GM12878 (cell line): ENCODE measurements at regions not wholly inside any gene's neighbourhood (a gene's known extent, or its start where the extent isn't known, plus 50 kb on each side); places are given as distances from the start of the nearest gene placed in this dataset.

Experiments used
- ATAC-seq: fragments of 200-7000 bp; cut with Tn5 transposase; 3 replicates; pipeline ENCODE4 v1.9.1; 2020; ENCODE audit warnings: mild to moderate bottlenecking, moderate library complexity
- BruUV-seq: library from RNA; stranded (reverse); fragments of 400-500 nt; replicated peaks from 2 replicates; lab custom pipeline; 2021; lab: Mats Ljungman, UMichigan
- CTCF ChIA-PET: fragments of 300-600 bp; sonication (Branson Sonifier 250); formaldehyde crosslinking; extraction: SDS; loops from one replicate; lab custom pipeline; 2021; ENCODE audit warnings: inconsistent platforms; lab: Yijun Ruan, JAX
- POLR2A ChIA-PET: fragments of 350-600 bp; formaldehyde crosslinking; extraction: SDS; loops from one replicate; lab custom pipeline; 2021; ENCODE audit warnings: inconsistent platforms; lab: Charles Lee
- RAD21 ChIA-PET: fragments of 300-600 bp; sonication (Branson Sonifier 250); formaldehyde crosslinking; loops from one replicate; lab custom pipeline; 2023; ENCODE audit warnings: antibody characterized with exemption; ENCODE audit not compliant: unreplicated experiment; lab: Charles Lee
- SMC1A ChIA-PET: fragments of 300-600 bp; sonication (Branson Sonifier 250); formaldehyde crosslinking; loops from one replicate; lab custom pipeline; 2023; ENCODE audit not compliant: unreplicated experiment, uncharacterized antibody; lab: Charles Lee
- DNase-seq: peaks from one replicate; pipeline ENCODE4 v3.0.0-alpha.2; 2011; ENCODE audit warnings: low read depth, low spot score
- FAIRE-seq: peaks from 3 replicates; lab custom pipeline; 2011; peaks lifted over from hg19 to GRCh38; lab: Jason Lieb, UNC
- H2AFZ ChIP-seq: 2 replicates; pipeline ENCODE4 v1.6.0; 2011; ENCODE audit warnings: low read depth, low read length, control low read depth; ENCODE audit not compliant: control insufficient read depth
- H3K27ac ChIP-seq: 2 replicates; pipeline ENCODE4 v1.5.1; 2011; ENCODE audit warnings: control low read depth; ENCODE audit not compliant: control insufficient read depth, insufficient read depth
- H3K27me3 ChIP-seq, 2 experiments: replicated peaks in 1 of 2; 2 replicates each; pipeline versions ENCODE4 v1.6.0 to v1.6.1; 2011; ENCODE audit warnings: low read length in 1 of 2; ENCODE audit not compliant: control insufficient read depth in 2 of 2, insufficient read depth in 2 of 2
- H3K36me3 ChIP-seq, 2 experiments: 2 replicates each; pipeline ENCODE4 v1.5.1; 2011; ENCODE audit warnings: low read length in 1 of 2; ENCODE audit not compliant: control insufficient read depth in 2 of 2, insufficient read depth in 2 of 2
- H3K4me1 ChIP-seq: 2 replicates; pipeline ENCODE4 v1.6.1; 2011; ENCODE audit warnings: mild to moderate bottlenecking, low read length, moderate library complexity, mixed read lengths; ENCODE audit not compliant: control insufficient read depth, insufficient read depth
- H3K4me2 ChIP-seq: 2 replicates; pipeline ENCODE4 v1.6.0; 2011; ENCODE audit warnings: control low read depth; ENCODE audit not compliant: control insufficient read depth, insufficient read depth
- H3K4me3 ChIP-seq: fragments of 200-600 bp; sonication (generic); 2 replicates; pipeline ENCODE4 v1.5.1; 2016
- H3K79me2 ChIP-seq: 2 replicates; pipeline ENCODE4 v1.6.0; 2011; ENCODE audit warnings: low read length; ENCODE audit not compliant: control insufficient read depth, insufficient read depth
- H3K9ac ChIP-seq: 2 replicates; pipeline ENCODE4 v1.8.0; 2011; ENCODE audit warnings: low read length, control low read depth, mixed read lengths; ENCODE audit not compliant: control insufficient read depth, insufficient read depth
- H3K9me3 ChIP-seq: replicated peaks from 3 replicates; pipeline ENCODE4 v1.5.1; 2011; ENCODE audit warnings: mild to moderate bottlenecking, low read length; ENCODE audit not compliant: control insufficient read depth, insufficient read depth
- H4K20me1 ChIP-seq: 2 replicates; pipeline ENCODE4 v1.6.0; 2011; ENCODE audit not compliant: control insufficient read depth, insufficient read depth
- HCFC1 ChIP-seq: fragments of 150-350 bp; IDR thresholded peaks from 2 replicates; pipeline ENCODE4 v1.6.1; 2014; ENCODE audit warnings: low read length
- IRF3 ChIP-seq: fragments of 450-650 bp; IDR thresholded peaks from 2 replicates; pipeline ENCODE4 v1.6.1; 2014; ENCODE audit warnings: mild to moderate bottlenecking
- LARP7 ChIP-seq: fragments of 450-650 bp; IDR thresholded peaks from 2 replicates; pipeline ENCODE4 v1.6.1; 2017; ENCODE audit warnings: mild to moderate bottlenecking
- POLR2A ChIP-seq: IDR thresholded peaks from 2 replicates; pipeline ENCODE4 v1.6.1; 2011; ENCODE audit warnings: low read depth, mild to moderate bottlenecking, low read length
- POLR2AphosphoS2 ChIP-seq: IDR thresholded peaks from 2 replicates; pipeline ENCODE4 v1.6.1; 2011; ENCODE audit warnings: low read depth, mild to moderate bottlenecking, low read length, improper control_type of control experiment, moderate library complexity
- PRDM15 ChIP-seq: fragments of 450-650 bp; formaldehyde crosslinking; IDR thresholded peaks from 2 replicates; pipeline ENCODE4 v1.4.0; 2020; ENCODE audit warnings: mild to moderate bottlenecking, moderate library complexity
- RB1 ChIP-seq: fragments of 450-650 bp; formaldehyde crosslinking; IDR thresholded peaks from 2 replicates; pipeline ENCODE4 v1.6.1; 2017; ENCODE audit warnings: mild to moderate bottlenecking, borderline replicate concordance
- RCOR1 ChIP-seq: conservative IDR thresholded peaks from 2 replicates; pipeline ENCODE4 v1.6.1; 2012; ENCODE audit warnings: low read depth, low read length, improper control_type of control experiment
- RELB ChIP-seq: fragments of 450-650 bp; IDR thresholded peaks from 2 replicates; pipeline ENCODE4 v1.6.1; 2017; ENCODE audit warnings: low read depth, mild to moderate bottlenecking, moderate library complexity
- SMAD1 ChIP-seq: fragments of 450-650 bp; IDR thresholded peaks from 2 replicates; pipeline ENCODE4 v1.6.1; 2018; ENCODE audit warnings: mild to moderate bottlenecking, low read depth; ENCODE audit not compliant: partially characterized antibody
- TCF12 ChIP-seq: IDR thresholded peaks from 2 replicates; pipeline ENCODE4 v1.6.1; 2011; ENCODE audit warnings: low read depth, mild to moderate bottlenecking, low read length
- YBX1 ChIP-seq: fragments of 450-650 bp; IDR thresholded peaks from 2 replicates; pipeline ENCODE4 v1.6.1; 2016; ENCODE audit warnings: antibody characterized with exemption
- YY1 ChIP-seq: IDR thresholded peaks from 2 replicates; pipeline ENCODE4 v1.6.1; 2011; ENCODE audit warnings: low read depth, mild to moderate bottlenecking, low read length
- ZNF24 ChIP-seq: fragments of 450-650 bp; IDR thresholded peaks from 2 replicates; pipeline ENCODE4 v1.6.1; 2017; ENCODE audit warnings: antibody characterized with exemption, mild to moderate bottlenecking
- ZNF622 ChIP-seq: fragments of 450-650 bp; IDR thresholded peaks from 2 replicates; pipeline ENCODE4 v1.6.1; 2017; ENCODE audit warnings: mild to moderate bottlenecking, inconsistent platforms
- ZZZ3 ChIP-seq: IDR thresholded peaks from 2 replicates; pipeline ENCODE4 v1.6.1; 2011; ENCODE audit warnings: low read depth; ENCODE audit not compliant: control insufficient read depth, insufficient read length
- in situ Hi-C: fragments of 300-500 bp; cut with MboI; formaldehyde crosslinking; loops from 9 replicates; pipeline ENCODE4 v1.14.3; 2018; ENCODE audit warnings: mixed read lengths
- intact Hi-C: fragments of 100-400 bp; cut with micrococcal nuclease; formaldehyde crosslinking; loops from one replicate; pipeline ENCODE4 v1.14.2; 2022; ENCODE audit not compliant: unreplicated experiment

GRCh38 chr9:72422214-72422613, 57.2 kb upstream of the ZFAND5 start (continued):
- no peak for TF ChIP-seq RB1
- TF ChIP-seq LARP7 = no peak
- no peak for TF ChIP-seq TCF12
- no peak for TF ChIP-seq IRF3
- TF ChIP-seq SMAD1 = no peak
- TF ChIP-seq POLR2AphosphoS2 = no peak
- TF ChIP-seq, all 136 proteins: peak for 0

GRCh38 chr9:72420783-72421182, 55.8 kb upstream of the ZFAND5 start:
- in situ Hi-C loops = no loop called here
- CTCF ChIA-PET = interaction anchor here (0.6 to 0.7 kb wide), 2 partner anchors 39 to 147 kb away, joined by 3 read pairs; no protein-coding TSS in a partner anchor

More at GRCh38 chr9:72420783-72421182, 55.8 kb upstream of the ZFAND5 start:
- H4K20me1 ChIP-seq = no peaks in the 10 kb centered on the region
- no peak overlapping the region for H3K27ac ChIP-seq
- RAD21 ChIA-PET = interaction anchor here (0.6 to 1.2 kb wide), 2 partner anchors 45 to 58 kb away, joined by 3 read pairs; no protein-coding TSS in a partner anchor
- no peak overlapping the region for H3K4me2 ChIP-seq
- H3K36me3 ChIP-seq = no peaks in the 10 kb centered on the region
- no peak for DNase-seq
- no peak overlapping the region for H2AFZ ChIP-seq
- no peaks in the 10 kb centered on the region for H3K27me3 ChIP-seq
- no peaks in the 10 kb centered on the region for H3K79me2 ChIP-seq
- SMC1A ChIA-PET = interaction anchor here (0.7 to 1.2 kb wide), 2 partner anchors 15 to 28 kb away, joined by 3 to 4 read pairs; no protein-coding TSS in a partner anchor
- TF ChIP-seq PRDM15 (CRISPR knock-in tag) (no peak), ZNF24 (no peak), ZNF622 (no peak), SMAD1 (no peak), POLR2A (no peak), HCFC1 (no peak), ZZZ3 (no peak), RCOR1 (no peak), RELB (no peak), YBX1 (no peak), YY1 (no peak)
- H3K9ac ChIP-seq = no peak overlapping the region
- FAIRE-seq = no peak
- no TSS peak for BruUV-seq
- intact Hi-C loops = no loop called here
- no peaks in the 10 kb centered on the region for H3K9me3 ChIP-seq
- H3K4me1 ChIP-seq = no peaks in the 10 kb centered on the region
- POLR2A ChIA-PET = interaction anchor here (0.6 to 1.2 kb wide), 4 partner anchors 13 to 349 kb away, joined by 3 to 5 read pairs (median 4); no protein-coding TSS in a partner anchor
- ATAC-seq = no peak
- H3K4me3 ChIP-seq = no peak overlapping the region
